ENCODE measurements at regions not wholly inside any gene's neighbourhood (a gene's known extent, or its start where the extent isn't known, plus 50 kb on each side); places are given as distances from the start of the nearest gene placed in this dataset.

DNA sequence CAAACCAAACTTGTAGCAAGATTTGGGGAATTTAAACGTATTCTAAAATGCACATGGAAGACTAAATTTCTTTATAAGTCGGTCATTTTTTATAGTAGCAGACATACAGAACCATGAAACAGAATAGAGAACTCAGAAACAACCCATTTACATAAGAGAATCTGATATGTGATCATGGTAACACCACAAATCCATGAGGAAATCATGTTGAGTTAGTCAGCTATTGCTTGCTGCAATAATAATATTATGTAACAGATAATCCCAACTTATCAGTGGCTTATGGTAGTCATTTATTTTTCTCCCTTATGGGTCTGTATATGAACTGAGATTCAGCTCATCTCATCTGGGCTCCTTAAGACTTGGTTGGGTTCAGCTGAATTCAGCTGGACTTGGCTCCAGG lies 103.4 kb upstream of the SERTAD2 start:
- TF ChIP-seq, protein P1, sequence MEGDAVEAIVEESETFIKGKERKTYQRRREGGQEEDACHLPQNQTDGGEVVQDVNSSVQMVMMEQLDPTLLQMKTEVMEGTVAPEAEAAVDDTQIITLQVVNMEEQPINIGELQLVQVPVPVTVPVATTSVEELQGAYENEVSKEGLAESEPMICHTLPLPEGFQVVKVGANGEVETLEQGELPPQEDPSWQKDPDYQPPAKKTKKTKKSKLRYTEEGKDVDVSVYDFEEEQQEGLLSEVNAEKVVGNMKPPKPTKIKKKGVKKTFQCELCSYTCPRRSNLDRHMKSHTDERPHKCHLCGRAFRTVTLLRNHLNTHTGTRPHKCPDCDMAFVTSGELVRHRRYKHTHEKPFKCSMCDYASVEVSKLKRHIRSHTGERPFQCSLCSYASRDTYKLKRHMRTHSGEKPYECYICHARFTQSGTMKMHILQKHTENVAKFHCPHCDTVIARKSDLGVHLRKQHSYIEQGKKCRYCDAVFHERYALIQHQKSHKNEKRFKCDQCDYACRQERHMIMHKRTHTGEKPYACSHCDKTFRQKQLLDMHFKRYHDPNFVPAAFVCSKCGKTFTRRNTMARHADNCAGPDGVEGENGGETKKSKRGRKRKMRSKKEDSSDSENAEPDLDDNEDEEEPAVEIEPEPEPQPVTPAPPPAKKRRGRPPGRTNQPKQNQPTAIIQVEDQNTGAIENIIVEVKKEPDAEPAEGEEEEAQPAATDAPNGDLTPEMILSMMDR (IDR thresholded peaks at IDR 0.05; ENCODE audit: extremely low read depth in 1 of 2, insufficient read depth in 1 of 2, low read depth in 1 of 2, low read length in 2 of 2), result no peak
- no peak for TF ChIP-seq EZH2 (IDR thresholded peaks at IDR 0.05; ENCODE audit: borderline replicate concordance, low read depth, low read length, severe bottlenecking)

Measured in endothelial cell of umbilical vein (primary cell).